ENCODE measurements at regions not wholly inside any gene's neighbourhood (a gene's known extent, or its start where the extent isn't known, plus 50 kb on each side); places are given as distances from the start of the nearest gene placed in this dataset.

GRCh38 chr2:12074845-12075217 lies 328.4 kb downstream of the LPIN1 start:
- Histone ChIP-seq H2AFZ (replicated peaks) (no peak overlapping the region), H3K27ac (no peak overlapping the region), H3K9ac (no peak overlapping the region), H3F3A (ENCODE audit: low read depth) (no peaks in the 10 kb centered on the region), H3K36me3 (no peaks in the 10 kb centered on the region), H3K9me3 (ENCODE audit: low read depth) (no peaks in the 10 kb centered on the region), H4K20me1 (ENCODE audit: low read depth) (no peaks in the 10 kb centered on the region), H3K27me3 (no peaks in the 10 kb centered on the region), H3K79me2 (ENCODE audit: low read depth) (no peaks in the 10 kb centered on the region), H3K4me2 (no peak overlapping the region), H3K4me1 (peaks cover 7% of the 10 kb centered on the region), H3K4me3 (no peak overlapping the region)
- H3K36me3 Mint-ChIP-seq, result no peaks in the 10 kb centered on the region
- H3K9me3 Mint-ChIP-seq, result no peaks in the 10 kb centered on the region
- H3K27me3 Mint-ChIP-seq (ENCODE audit: insufficient read depth, low read depth), result peaks cover 2% of the 10 kb centered on the region
- no peak for DNase-seq (ENCODE audit: low spot score)
- H3K4me3 Mint-ChIP-seq, result no peak overlapping the region
- TF ChIP-seq EZH2phosphoT487 (IDR thresholded peaks at IDR 0.05) (no peak), EZH2 (IDR thresholded peaks at IDR 0.05) (no peak), CTCF (IDR thresholded peaks at IDR 0.05) (no peak)
- peaks cover 3% of the 10 kb centered on the region for H3K4me1 Mint-ChIP-seq
- no peak overlapping the region for H3K27ac Mint-ChIP-seq

- H3K9me3 ChIP-seq (ENCODE audit: low read depth), result no peaks in the 10 kb centered on the region
- H3K79me2 ChIP-seq (ENCODE audit: low read depth), result no peaks in the 10 kb centered on the region
- H4K20me1 ChIP-seq (ENCODE audit: low read depth), result no peaks in the 10 kb centered on the region
- H3K27ac ChIP-seq, result no peak overlapping the region
- no peak overlapping the region for H3K4me3 ChIP-seq
- no peaks in the 10 kb centered on the region for H3K36me3 ChIP-seq
- peaks cover 7% of the 10 kb centered on the region for H3K4me1 ChIP-seq
- no peak overlapping the region for H3K4me2 ChIP-seq
- Mint-ChIP-seq H3K27ac (no peak overlapping the region), H3K4me3 (no peak overlapping the region), H3K9me3 (no peaks in the 10 kb centered on the region), H3K4me1 (peaks cover 3% of the 10 kb centered on the region), H3K27me3 (ENCODE audit: insufficient read depth, low read depth) (peaks cover 2% of the 10 kb centered on the region), H3K36me3 (no peaks in the 10 kb centered on the region)
- H3F3A ChIP-seq (ENCODE audit: low read depth), result no peaks in the 10 kb centered on the region
- no peak overlapping the region for H3K9ac ChIP-seq
- TF ChIP-seq CTCF (IDR thresholded peaks at IDR 0.05) (no peak), EZH2phosphoT487 (IDR thresholded peaks at IDR 0.05) (no peak), EZH2 (IDR thresholded peaks at IDR 0.05) (no peak)
- H3K27me3 ChIP-seq, result no peaks in the 10 kb centered on the region
- DNase-seq (ENCODE audit: low spot score), result no peak
- H2AFZ ChIP-seq (replicated peaks), result no peak overlapping the region
Observed at GRCh38 chr2:12075603-12076002, 329.2 kb downstream of the LPIN1 start.

GRCh38 chr2:12076810-12077209 lies 330.4 kb downstream of the LPIN1 start:
- Histone ChIP-seq H3K27me3 (no peaks in the 10 kb centered on the region), H4K20me1 (ENCODE audit: low read depth) (no peaks in the 10 kb centered on the region), H3K9ac (no peak overlapping the region), H3K79me2 (ENCODE audit: low read depth) (no peaks in the 10 kb centered on the region), H3F3A (ENCODE audit: low read depth) (no peaks in the 10 kb centered on the region), H3K4me2 (no peak overlapping the region), H3K36me3 (no peaks in the 10 kb centered on the region), H3K27ac (no peak overlapping the region), H3K4me3 (no peak overlapping the region), H3K4me1 (peaks cover 7% of the 10 kb centered on the region), H3K9me3 (ENCODE audit: low read depth) (no peaks in the 10 kb centered on the region), H2AFZ (replicated peaks) (no peak overlapping the region)
- TF ChIP-seq EZH2 (IDR thresholded peaks at IDR 0.05), result no peak
- no peak for TF ChIP-seq EZH2phosphoT487 (IDR thresholded peaks at IDR 0.05)
- TF ChIP-seq CTCF (IDR thresholded peaks at IDR 0.05), result no peak
- H3K27me3 Mint-ChIP-seq (ENCODE audit: insufficient read depth, low read depth), result peaks cover 4% of the 10 kb centered on the region
- H3K36me3 Mint-ChIP-seq, result no peaks in the 10 kb centered on the region
- H3K4me3 Mint-ChIP-seq, result no peak overlapping the region
- peaks cover 4% of the 10 kb centered on the region for H3K4me1 Mint-ChIP-seq
- DNase-seq (ENCODE audit: low spot score), result no peak
- no peak overlapping the region for H3K27ac Mint-ChIP-seq
- H3K9me3 Mint-ChIP-seq, result no peaks in the 10 kb centered on the region

GRCh38 chr2:12080360-12080759 lies 333.9 kb downstream of the LPIN1 start:
- H3K27me3 ChIP-seq, result peaks cover 8% of the 10 kb centered on the region
- Mint-ChIP-seq H3K9me3 (no peaks in the 10 kb centered on the region), H3K36me3 (no peaks in the 10 kb centered on the region), H3K27ac (no peak overlapping the region), H3K4me3 (no peak overlapping the region), H3K4me1 (peaks cover 19% of the 10 kb centered on the region), H3K27me3 (ENCODE audit: insufficient read depth, low read depth) (peaks cover 6% of the 10 kb centered on the region)
- no peaks in the 10 kb centered on the region for H4K20me1 ChIP-seq (ENCODE audit: low read depth)
- H3K9me3 ChIP-seq (ENCODE audit: low read depth), result no peaks in the 10 kb centered on the region
- no peak for TF ChIP-seq EZH2 (IDR thresholded peaks at IDR 0.05)
- no peaks in the 10 kb centered on the region for H3K79me2 ChIP-seq (ENCODE audit: low read depth)
- H3K4me3 ChIP-seq, result no peak overlapping the region
- no peak for DNase-seq (ENCODE audit: low spot score)
- no peaks in the 10 kb centered on the region for H3F3A ChIP-seq (ENCODE audit: low read depth)
- H3K36me3 ChIP-seq, result no peaks in the 10 kb centered on the region
- no peak overlapping the region for H3K27ac ChIP-seq
- H3K4me2 ChIP-seq, result no peak overlapping the region
- no peak overlapping the region for H3K9ac ChIP-seq
- H2AFZ ChIP-seq (replicated peaks), result no peak overlapping the region
- no peaks in the 10 kb centered on the region for H3K4me1 ChIP-seq
